Mesenteric fat pad (tissue), 1 donor: ENCODE measurements at regions not wholly inside any gene's neighbourhood (a gene's known extent, or its start where the extent isn't known, plus 50 kb on each side); places are given as distances from the start of the nearest gene placed in this dataset.
A peak's percentile ranks its signal among the peaks of the same experiment; 100 is the strongest.
"Not testable (repeated sequence)": the region's sequence is repeated elsewhere in the genome, so short reads cannot be mapped to it uniquely, and the experiment has no call there.

Experiments
- DNase-seq: peaks from one replicate; pipeline ENCODE4 v3.0.0-alpha.2; 2020; ENCODE audit warnings: low spot score
- donor health status: DM: yes; HTN: yes; CAD: no.

DNA sequence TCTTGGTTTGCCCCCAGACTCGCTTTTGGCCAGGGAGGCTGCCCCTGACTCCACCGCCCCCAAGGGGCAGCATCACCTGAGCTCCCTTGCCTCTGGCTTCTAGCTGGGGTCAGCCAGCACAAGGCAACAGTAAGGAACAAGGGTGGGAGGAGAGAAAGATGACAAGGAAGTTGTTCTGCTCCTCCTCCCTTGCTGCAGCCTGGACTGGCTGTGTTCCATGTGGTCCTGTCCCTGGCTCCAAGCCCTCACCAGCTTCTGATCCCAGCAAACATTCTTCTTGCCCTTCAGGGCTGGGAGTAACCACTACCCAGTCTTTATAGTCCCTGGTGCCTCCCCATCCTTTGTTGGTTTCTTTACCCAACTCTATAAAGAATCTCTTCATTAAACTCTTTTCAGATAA is 100.3 kb upstream of the SPIN1 start:
- peak; percentile 49 for DNase-seq

DNA sequence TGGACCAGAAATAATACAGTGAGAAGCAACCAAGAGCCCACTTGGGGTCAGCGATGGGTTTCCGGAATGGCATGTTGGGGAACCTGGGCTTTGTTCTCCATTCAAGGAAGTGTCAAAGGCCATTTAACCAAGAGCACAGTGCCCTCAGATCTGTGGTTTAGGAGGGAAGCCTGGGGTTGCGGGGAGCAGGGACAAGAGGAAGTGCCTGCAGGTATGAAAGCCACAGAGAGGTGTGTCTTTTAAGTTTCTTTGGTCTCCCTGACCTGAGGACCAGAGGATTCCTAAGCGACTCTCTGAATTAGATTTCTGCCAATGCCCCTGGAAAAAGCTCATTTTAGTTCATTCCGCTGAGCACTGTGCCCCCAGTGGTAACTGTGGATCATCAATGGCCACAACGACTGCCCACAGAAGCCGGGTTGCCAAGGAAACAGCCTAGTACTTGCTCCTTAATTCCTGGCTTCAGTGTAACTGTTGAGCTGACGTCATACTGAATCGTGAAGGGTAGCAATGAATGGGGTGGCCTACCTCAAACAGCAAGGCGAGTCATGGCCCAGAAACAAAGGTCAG is 107.3 kb upstream of the SPIN1 start:
- DNase-seq, result peak; percentile 43

DNA sequence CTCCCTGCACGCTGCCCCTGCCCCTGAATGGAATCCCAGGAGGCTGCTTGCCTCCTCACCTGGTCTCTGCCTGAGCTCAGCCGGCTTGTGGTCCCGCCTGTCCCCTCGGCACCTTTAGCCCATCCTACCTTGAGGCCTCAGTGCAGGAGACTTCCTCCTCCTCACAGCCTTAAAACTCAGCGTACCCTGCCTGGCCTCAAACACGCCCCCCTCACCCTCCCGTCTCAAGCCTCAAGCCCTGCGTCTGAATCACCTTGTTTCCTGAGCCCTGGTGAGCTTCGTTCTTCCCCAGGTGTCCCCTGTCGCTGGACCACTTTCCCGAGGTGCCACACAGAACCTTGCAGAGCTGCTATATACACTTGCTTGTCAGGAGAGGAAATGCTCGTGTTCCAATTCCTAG is 110.2 kb upstream of the SPIN1 start:
- DNase-seq, result no peak

DNA sequence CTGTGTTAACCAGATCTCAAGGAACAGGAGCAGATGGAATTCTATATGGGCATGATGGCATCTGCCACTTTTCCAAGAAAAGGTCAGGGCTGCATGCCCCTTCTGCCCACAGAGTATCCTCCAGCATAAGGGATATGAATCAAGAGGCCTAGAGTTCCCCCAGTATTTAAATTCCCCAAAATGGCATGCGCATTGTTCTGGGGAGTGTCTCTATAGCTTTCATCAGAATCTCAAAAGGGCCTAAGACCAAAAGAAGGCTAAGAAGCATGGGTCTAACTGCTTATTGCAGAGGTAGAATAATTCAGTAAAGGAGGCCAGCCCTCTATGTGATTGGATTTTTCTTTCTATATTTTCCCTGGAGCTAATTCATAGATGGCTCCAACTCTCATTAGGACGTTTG is 114.2 kb upstream of the SPIN1 start:
- DNase-seq, result no peak

DNA sequence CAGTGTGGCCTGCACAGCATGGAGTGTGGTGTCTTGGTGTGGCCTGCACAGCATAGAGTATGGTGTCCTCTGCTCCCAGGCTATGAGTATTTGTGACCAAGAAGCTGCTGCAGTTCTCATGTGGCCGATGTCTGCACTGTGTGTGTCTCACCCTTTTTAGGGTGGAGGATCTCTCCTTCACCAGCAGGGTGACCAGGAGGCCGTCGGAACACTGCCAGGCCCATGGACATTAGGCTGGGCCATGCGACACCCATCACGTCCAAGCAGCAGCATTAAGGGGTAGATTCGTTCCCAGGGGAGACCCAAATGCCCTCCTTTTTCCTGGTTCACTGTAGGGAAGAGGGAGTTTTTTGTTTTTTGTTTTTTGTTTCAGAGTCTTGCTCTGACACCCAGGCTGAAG is 115.3 kb upstream of the SPIN1 start:
- DNase-seq, result no peak

DNA sequence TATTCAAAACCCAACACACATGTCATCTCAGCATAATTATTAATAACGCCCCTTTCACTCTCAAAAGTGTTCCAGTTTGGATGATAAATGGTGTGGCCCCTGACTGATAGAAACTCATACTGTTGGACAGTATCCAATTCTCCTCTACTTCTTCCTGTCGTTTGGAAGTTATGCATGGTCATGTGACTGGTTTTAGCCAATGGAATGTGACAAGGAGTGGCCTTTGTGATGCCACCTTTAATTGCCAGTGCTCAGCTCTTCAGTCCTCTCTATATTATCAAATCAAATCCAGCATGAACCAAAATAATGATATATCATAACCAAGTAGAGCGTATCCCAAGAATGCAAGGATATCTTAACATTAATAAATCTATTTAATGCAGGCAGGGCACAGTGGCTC is 117.8 kb upstream of the SPIN1 start:
- DNase-seq, result no peak

DNA sequence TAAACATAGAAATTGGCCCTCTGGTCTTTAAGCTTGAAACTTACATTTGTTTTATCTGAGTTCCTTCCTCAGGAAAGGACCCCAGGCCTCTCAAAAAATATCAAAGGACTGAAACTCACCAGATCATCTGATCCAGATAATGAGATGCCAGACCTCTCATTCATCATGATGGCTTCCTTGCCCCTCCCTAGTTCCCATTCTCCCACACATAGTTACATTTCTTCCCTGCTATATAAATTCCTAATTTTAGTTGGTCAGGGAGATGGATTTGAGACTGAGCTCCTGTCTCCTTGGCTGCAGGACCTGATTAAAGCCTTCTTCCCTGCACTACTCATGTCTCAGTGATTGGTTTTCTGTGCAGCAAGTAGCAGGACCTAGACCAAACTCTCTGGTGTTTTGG is 119.4 kb upstream of the SPIN1 start:
- no peak for DNase-seq

DNA sequence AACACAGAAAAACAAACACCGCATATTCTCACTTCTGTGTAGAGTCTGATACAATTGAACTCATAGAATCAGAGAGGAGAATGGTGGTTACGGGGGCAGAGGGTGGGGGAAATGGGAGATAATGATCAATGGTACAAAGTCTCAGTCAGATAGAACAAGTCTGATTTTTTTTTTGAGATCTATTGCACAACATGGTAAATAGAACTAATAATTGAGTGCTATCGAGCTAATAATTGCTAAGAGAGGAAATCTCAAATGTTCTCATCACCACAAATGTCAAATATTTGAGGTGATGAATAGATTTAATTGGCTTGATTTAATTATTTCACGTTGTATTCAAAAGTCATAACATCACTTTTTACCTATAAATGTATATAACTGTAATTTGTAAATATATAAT is 121.0 kb upstream of the SPIN1 start:
- no peak for DNase-seq

DNA sequence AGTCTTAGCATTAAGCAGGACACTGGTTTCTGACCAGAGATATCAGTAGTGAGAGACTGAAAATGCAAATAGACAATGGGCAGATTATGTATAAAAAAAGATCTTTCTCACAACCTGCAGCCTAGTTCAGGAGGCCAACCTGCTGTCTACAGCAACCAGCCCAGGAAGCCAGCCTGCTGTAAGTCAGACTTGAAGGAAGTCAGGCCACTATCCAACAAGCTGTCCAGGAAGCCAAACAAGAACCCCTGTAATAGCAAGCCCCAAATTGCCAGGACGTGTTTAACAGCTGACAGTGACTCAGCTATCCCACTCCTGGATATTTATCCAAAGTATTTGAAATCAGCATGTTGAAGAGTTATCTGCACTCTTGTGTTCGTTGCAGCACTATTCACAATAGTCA is 121.8 kb upstream of the SPIN1 start:
- DNase-seq, result no peak

DNA sequence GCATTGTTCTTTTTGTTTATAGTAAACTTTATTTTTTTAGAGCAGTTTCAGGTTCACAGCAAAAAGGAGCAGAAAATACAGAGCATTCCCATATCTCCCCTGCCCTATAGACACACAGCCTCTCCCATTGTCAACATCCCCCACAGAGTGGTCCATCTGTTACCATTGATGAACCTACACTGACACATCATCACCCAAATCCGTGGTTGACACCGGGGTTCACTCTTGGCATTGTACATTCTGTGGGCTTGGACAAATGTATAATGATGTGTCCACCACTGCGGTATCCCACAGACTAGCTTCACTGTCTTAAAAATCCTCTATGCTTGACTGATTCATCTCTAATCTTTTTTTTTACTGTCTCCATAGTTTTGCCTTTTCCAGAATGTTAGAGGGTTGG is 120.7 kb upstream of the SPATA31C2 start:
- DNase-seq, result no peak

DNA sequence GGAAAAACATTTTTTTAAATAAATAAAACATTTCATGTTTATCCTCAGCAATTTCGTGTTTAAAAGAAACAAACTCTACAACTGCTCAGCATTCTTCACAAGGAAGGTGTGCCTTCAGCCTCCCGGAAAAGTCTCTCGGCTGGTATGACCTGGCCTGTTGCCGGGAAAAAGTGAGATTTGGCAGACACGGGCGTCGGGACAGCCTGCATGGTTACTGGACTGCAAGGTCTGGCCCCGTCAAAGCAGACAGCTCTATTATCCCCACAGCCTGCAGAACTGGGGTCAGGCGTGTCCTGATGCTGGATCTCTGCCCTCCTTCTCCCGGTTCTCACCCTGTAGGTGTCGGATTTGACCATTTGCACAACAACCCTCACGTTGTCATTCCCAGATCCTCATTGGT is 120.3 kb upstream of the SPATA31C2 start:
- DNase-seq, result no peak

DNA sequence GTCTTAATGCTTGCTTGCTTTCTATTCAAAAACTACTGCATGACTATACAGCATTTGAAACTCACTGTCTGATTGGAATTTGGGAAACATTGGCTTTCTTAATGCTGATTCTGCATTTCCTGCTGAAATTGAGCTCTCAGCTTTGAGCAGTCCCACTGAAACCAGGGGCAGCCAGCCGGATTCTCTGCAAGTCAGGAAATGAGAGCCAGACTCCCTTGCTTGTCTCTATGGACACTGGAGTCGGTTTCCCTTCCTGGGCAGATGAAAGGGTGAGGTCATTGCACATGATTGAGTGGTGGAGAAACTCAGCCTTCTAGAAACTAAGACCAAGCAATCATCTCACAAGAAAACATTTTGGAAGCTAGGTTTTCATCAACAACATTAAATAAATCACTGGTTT is 119.7 kb upstream of the SPATA31C2 start:
- DNase-seq, result no peak

DNA sequence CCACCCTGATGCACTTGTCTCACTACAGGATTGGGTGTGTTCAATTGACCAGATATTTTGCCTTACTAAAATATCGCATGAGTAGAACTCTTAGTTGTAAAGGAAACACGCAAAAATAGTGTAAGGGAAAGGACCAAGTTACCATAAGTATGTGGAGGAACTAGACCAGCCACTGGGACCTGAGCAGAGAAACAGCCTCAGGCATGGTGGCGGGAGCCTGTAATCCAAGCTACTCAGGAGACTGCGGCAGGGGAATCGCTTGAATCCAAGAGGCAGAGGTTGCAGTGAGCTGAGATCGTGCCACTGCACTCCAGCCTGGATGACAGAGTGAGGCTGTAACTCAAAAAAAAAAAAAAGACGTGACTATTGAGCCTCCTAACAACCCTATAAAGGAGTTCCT is 117.9 kb upstream of the SPATA31C2 start:
- no peak for DNase-seq

DNA sequence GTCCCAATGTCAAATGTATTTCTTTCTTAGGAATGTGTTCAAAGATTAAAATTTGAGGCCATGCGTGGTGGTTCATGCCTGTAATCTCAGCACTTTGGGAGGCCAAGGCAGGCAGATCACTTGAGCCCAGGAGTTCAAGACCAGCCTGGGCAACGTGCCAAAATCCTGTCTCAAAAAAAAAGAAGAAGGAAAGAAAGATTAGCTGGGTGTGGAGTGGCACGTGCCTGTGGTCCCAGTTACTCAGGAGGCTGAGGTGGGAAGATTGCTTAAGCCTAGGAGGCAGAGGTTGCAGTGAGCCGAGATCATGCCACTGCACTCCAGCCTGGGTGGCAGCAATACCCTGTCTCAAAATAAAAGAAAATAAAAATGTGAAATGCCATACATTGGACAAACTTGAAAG is 117.5 kb upstream of the SPATA31C2 start:
- not testable (repeated sequence) for DNase-seq

DNA sequence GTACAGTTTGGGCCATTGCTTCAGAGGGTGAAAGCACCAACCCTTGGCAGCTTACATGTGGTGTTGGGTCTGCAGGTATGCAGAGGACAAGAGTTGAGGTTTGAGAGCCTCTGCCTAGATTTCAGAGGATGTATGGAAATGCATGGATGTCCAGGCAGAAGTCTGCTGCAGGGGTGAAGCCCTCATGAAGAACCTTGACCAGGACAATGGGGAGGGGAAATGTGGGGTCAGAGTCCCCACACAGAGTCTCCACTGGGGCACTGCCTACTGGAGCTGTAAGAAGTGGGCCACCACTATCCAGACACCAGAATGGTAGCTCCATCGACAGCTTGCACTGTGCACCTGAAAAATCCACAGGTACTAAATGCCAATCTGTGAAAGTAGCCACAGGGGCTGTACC is 113.6 kb upstream of the SPATA31C2 start:
- no peak for DNase-seq

DNA sequence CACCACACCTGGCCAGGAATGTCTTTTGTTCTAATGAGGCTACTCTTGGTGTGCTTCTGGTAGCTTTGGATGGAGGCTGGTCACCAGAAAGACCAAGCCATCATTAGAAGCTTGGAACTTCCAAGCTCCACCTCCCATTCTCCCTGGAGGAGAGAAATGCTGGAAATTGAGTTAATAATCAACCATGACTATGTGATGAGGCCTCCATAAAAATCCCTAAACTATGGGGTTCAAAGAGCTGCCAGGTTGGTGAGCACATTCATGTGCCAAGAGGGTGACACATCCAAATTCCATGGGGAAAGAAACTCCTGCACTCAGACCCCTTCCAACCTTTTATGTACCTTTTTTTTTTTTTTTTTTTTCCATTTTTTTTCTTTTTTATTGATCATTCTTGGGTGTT is 105.5 kb upstream of the SPATA31C2 start:
- DNase-seq, result no peak

DNA sequence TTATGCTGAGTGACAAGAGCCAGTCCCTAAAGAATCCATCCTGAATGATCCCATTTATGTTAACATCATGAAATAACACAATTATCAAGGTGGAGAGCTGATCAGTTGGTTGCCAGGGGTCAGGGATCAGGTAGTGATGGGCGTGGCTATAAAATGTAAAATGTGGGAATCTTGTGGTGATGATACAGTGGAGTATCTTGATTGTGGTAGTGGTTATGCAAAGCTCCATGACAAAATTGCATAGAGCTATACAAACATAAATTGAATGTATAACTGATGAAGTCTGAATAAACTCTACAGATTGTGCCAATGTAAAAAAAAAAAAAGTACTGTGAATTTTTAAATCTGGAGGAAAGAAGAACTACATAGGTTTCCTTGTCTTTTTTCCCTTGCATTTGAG is 104.6 kb upstream of the SPATA31C2 start:
- DNase-seq, result no peak

DNA sequence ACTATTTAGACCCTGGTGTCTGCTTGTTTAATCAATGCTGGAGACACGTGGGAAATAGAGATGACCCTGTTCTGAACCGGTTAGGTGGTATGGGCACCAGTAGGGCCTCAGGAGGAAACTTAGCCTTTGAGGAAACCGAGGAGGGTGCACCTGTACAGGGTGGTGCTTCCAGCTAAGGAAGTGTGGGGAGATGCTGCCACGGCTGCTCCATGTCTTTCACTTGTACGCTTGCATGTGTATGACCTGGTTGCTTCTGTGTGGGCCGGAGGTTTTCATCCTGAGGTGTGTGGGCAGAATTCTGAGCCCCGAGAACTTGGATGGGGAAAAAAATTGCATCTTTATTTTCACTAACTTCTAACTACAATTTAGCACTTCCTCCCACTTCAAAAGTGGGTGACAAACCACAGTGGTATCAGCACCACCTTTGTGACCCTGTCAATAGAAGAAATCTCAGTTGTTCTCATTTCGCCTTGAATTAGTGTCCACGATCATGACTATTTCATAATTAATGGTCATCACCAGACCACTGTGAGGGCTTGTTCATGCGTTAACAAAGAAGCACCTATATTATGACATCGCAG is 99.8 kb upstream of the SPATA31C2 start:
- no peak for DNase-seq

DNA sequence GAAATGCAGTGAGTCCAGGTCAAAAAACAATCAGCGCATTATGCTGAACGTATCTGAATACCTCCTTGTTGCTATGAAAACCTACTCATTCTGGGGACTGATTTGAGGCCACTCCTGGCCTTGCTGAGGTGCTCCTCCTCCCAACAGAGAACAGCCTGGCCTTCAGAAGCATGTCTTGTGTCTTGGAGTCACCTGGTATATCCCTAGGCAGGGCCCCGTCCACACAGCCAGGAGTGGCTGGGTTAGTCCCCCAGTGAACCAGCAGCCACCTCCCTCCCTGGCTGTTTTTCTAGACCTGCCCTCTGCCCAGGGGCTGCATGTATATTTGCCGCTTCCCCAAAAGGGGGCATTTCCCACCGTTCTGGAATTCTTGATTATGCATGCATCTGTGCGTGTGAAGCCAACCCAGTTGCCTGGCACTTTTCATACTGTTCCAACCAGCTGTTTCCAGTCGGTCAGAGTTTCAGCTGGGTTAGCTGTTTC is 99.2 kb upstream of the SPATA31C2 start:
- no peak for DNase-seq

DNA sequence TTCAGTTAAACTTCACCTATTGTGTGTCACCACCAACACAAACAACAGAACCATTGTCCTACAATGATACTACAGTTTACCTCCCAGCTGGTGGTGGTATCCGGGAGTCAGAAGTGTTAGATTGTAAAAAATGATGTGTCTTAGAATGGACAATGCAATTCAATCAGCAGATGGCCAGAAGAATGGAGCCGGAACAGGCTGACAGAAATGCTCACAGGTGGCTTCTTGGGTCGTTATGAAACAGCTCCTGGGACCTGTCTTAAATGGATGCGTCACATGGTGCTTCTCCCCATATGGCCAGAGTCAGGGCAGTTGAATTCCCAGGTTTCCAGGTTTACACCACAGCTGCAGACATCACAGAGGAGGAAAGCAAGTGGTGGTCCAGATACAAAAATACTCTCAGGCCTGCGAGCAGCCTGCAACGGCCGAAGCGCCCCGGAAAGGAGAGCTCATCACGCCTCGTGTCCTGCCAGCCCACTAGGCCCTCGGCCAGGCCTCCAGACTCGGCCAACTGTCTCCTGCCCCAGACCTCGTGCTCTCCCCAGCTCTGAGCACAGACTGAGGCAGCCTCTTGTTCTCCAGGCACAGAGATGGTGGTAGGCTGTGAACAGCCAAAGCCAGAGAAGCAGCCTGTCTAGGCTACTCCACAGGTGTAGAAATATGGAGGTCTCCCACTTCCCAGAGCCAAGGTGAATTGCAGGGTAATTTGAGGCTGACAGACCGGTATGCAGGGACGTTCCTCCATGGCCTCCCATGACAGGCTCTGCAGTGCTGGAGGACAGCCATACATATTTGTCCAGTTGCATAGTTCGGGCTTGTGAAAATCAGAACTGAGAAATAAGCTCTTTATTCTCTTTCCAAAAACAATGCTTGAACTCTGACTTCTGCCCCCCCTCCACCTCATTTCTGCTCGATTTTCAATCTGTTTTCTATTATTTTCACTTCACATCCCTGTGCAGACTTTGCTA is 98.5 kb upstream of the SPATA31C2 start:
- no peak for DNase-seq

DNA sequence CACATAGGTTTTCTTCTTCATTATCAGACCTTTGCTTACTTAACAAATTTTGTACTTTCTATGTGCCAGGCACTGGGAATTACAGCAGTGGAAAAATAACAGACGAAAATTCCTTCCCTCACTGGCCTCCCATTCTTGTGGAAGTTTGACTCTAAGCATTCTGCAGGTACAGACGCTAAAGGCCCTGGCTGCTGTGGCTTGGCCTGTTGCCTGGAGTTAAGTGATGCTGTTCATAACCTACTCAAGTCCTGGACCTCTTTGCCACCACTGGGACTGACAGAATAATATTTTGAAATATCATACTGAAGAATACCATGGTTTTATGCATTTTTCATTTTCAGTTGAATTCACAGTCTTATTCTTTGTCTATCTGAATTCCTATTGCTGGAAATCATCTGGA is 97.3 kb upstream of the SPATA31C2 start:
- no peak for DNase-seq

DNA sequence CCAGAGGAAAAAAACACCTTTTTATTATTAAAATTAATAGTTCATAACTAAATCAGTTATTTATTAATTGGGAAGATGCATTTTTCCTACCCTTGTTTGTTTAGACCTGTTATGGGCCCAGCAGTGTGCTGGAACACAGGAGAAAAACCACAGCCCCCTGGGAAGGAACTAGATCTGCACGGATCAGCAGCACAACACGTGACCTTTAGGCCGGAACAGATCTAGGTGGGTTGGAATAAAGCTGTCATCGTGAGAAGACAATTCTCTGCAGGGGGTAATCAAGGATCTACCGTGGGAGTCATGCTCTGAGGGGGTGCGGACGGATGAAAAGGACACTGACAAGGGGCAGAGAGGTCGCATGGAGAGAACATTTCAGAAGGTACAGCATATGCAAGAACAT is 95.8 kb upstream of the SPATA31C2 start:
- no peak for DNase-seq

DNA sequence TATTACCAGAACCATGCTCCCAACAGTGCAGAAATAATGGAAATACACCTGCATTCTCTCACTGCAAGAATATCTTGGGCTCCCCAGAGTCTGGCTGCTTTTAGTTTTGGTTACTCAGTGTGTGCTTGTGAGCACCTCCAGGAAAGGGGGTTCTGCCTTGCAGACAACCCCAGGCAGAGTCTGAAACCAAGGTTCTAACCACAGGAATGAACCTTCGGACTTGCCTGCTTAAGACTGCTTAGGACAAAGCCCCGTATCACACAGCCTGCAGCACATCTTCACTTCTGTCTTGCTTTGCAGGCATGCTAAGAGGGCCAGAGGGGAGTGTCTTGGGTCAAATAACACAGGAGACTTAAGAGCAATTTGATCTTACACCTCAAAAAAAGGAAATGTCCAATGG is 94.8 kb upstream of the SPATA31C2 start:
- no peak for DNase-seq
